ENCODE measurements at regions not wholly inside any gene's neighbourhood (a gene's known extent, or its start where the extent isn't known, plus 50 kb on each side); places are given as distances from the start of the nearest gene placed in this dataset.
"Not testable (repeated sequence)": the region's sequence is repeated elsewhere in the genome, so short reads cannot be mapped to it uniquely, and the experiment has no call there.

DNA sequence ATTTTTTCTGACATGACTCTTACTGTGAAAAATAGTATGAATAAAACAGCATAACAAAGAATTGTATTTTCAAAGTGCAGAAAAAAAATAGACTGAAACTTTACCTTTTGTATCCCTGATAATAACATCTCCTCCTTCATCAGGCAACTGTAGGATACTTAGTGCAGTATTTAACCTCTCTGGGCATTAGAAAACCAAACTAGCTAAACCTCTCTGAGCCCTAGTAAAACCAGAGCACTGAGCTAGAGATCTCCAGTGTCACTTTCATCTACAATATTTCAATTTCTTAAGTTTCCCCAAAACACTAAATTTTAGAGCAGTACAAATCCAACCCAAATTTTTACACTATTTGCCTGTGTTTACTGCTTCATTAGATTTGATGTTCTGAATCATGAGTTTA, 594.0 kb upstream of the LINC00305 start:
- TF ChIP-seq EZH2 (IDR thresholded peaks at IDR 0.05; ENCODE audit: low read length): no peak
- TF ChIP-seq, protein P1, sequence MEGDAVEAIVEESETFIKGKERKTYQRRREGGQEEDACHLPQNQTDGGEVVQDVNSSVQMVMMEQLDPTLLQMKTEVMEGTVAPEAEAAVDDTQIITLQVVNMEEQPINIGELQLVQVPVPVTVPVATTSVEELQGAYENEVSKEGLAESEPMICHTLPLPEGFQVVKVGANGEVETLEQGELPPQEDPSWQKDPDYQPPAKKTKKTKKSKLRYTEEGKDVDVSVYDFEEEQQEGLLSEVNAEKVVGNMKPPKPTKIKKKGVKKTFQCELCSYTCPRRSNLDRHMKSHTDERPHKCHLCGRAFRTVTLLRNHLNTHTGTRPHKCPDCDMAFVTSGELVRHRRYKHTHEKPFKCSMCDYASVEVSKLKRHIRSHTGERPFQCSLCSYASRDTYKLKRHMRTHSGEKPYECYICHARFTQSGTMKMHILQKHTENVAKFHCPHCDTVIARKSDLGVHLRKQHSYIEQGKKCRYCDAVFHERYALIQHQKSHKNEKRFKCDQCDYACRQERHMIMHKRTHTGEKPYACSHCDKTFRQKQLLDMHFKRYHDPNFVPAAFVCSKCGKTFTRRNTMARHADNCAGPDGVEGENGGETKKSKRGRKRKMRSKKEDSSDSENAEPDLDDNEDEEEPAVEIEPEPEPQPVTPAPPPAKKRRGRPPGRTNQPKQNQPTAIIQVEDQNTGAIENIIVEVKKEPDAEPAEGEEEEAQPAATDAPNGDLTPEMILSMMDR (optimal IDR thresholded peaks at IDR 0.05 in 1 of 3, IDR thresholded peaks at IDR 0.05 in 1 of 3, conservative IDR thresholded peaks at IDR 0.05 in 1 of 3; ENCODE audit: extremely low read depth in 1 of 3, insufficient read depth in 2 of 3, low read length in 3 of 3): no peak
- Histone ChIP-seq H3K4me1 (ENCODE audit: control insufficient read depth, extremely low read depth, insufficient read depth, low read length) (no peaks in the 10 kb centered on the region), H3K27me3 (ENCODE audit: control insufficient read depth, extremely low read depth, insufficient read depth, low read length) (no peaks in the 10 kb centered on the region), H3K9ac (ENCODE audit: control insufficient read depth, extremely low read depth, insufficient read depth, low read length) (no peak overlapping the region), H3K36me3 (ENCODE audit: control insufficient read depth in 2 of 2, extremely low read depth in 1 of 2, insufficient read depth in 2 of 2, low read length in 2 of 2) (no peaks in the 10 kb centered on the region), H3K79me2 (ENCODE audit: control insufficient read depth, insufficient read depth, low read length) (no peaks in the 10 kb centered on the region), H3K4me3 (ENCODE audit: control insufficient read depth in 2 of 3, extremely low read depth in 1 of 3, insufficient read depth in 2 of 3, low read depth in 1 of 3, low read length in 3 of 3) (no peak overlapping the region), H2AFZ (ENCODE audit: control insufficient read depth, low read length) (no peak overlapping the region), H3K4me2 (ENCODE audit: control insufficient read depth, extremely low read depth, insufficient read depth, low read depth, low read length) (no peak overlapping the region), H3K27ac (ENCODE audit: control insufficient read depth, insufficient read depth, low read length) (no peak overlapping the region), H4K20me1 (ENCODE audit: control insufficient read depth, extremely low read depth, insufficient read depth, low read length) (no peaks in the 10 kb centered on the region), H3K9me1 (ENCODE audit: control insufficient read depth, extremely low read depth, insufficient read depth, low read length) (no peaks in the 10 kb centered on the region), H3K9me3 (ENCODE audit: control insufficient read depth, low read depth, low read length) (no peaks in the 10 kb centered on the region)
- no peak for DNase-seq (ENCODE audit: low read depth, low spot score)
- dilution Hi-C loops (cut with MboI; ENCODE audit: extremely low pct_ligation_motif_present, low sequenced_read_pairs): no loop called here
- no peak for FAIRE-seq

DNA sequence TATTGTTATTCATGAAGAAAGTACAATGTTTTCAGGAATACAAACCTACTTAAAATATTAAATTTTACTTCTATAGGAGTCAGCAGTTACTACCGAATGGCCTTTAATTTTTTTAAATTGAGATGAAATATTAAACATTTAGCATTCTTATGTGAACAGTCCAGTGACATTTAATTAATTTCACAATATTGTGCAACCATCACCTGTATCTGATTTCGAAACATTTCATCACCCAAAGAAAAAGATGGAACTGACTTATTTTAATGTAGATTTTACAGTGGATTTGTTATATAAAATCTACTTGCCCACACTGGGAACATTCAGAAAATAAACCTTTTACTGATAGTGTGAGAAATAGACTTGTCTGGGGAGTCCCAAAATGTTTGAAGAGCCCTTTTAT, 585.2 kb upstream of the LINC00305 start:
- no peaks in the 10 kb centered on the region for H4K20me1 ChIP-seq (ENCODE audit: control insufficient read depth, extremely low read depth, insufficient read depth, low read length)
- H3K27me3 ChIP-seq (ENCODE audit: control insufficient read depth, extremely low read depth, insufficient read depth, low read length): no peaks in the 10 kb centered on the region
- H3K9me3 ChIP-seq (ENCODE audit: control insufficient read depth, low read depth, low read length): no peaks in the 10 kb centered on the region
- H3K36me3 ChIP-seq (ENCODE audit: control insufficient read depth in 2 of 2, extremely low read depth in 1 of 2, insufficient read depth in 2 of 2, low read length in 2 of 2): no peaks in the 10 kb centered on the region
- no peaks in the 10 kb centered on the region for H3K79me2 ChIP-seq (ENCODE audit: control insufficient read depth, insufficient read depth, low read length)
- dilution Hi-C loops (cut with MboI; ENCODE audit: extremely low pct_ligation_motif_present, low sequenced_read_pairs): no loop called here
- no peak overlapping the region for H3K4me3 ChIP-seq (ENCODE audit: control insufficient read depth in 2 of 3, extremely low read depth in 1 of 3, insufficient read depth in 2 of 3, low read depth in 1 of 3, low read length in 3 of 3)
- H2AFZ ChIP-seq (ENCODE audit: control insufficient read depth, low read length): no peak overlapping the region
- no peak overlapping the region for H3K9ac ChIP-seq (ENCODE audit: control insufficient read depth, extremely low read depth, insufficient read depth, low read length)
- TF ChIP-seq EZH2 (IDR thresholded peaks at IDR 0.05; ENCODE audit: low read length): no peak
- TF ChIP-seq, protein P1 (optimal IDR thresholded peaks at IDR 0.05 in 1 of 3, IDR thresholded peaks at IDR 0.05 in 1 of 3, conservative IDR thresholded peaks at IDR 0.05 in 1 of 3; ENCODE audit: extremely low read depth in 1 of 3, insufficient read depth in 2 of 3, low read length in 3 of 3): no peak
- H3K9me1 ChIP-seq (ENCODE audit: control insufficient read depth, extremely low read depth, insufficient read depth, low read length): no peaks in the 10 kb centered on the region
- no peak overlapping the region for H3K4me2 ChIP-seq (ENCODE audit: control insufficient read depth, extremely low read depth, insufficient read depth, low read depth, low read length)
- DNase-seq (ENCODE audit: low read depth, low spot score): no peak
- H3K4me1 ChIP-seq (ENCODE audit: control insufficient read depth, extremely low read depth, insufficient read depth, low read length): no peaks in the 10 kb centered on the region
- FAIRE-seq: no peak
- H3K27ac ChIP-seq (ENCODE audit: control insufficient read depth, insufficient read depth, low read length): no peak overlapping the region

DNA sequence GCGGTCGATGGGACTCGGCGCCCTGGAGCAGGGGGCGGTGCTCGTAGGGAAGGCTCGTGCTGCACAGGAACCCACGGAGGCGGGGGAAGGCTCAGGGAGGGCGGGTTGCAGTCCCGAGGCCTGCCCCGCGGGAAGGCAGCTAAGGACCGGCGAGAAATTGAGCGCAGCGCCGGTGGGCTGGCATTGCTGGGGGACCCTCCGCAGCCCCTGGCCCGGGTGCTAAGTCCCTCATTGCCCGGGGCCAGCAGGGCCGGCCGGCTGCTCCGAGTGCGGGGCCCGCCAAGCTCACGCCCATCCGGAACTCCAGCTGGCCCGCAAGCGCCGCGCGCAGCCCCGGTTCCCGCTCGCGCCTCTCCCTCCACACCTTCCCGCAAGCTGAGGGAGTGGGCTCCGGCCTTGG, 576.8 kb upstream of the LINC00305 start:
- H3K9ac ChIP-seq (ENCODE audit: control insufficient read depth, extremely low read depth, insufficient read depth, low read length); H3K4me3 ChIP-seq (ENCODE audit: control insufficient read depth in 2 of 3, extremely low read depth in 1 of 3, insufficient read depth in 2 of 3, low read depth in 1 of 3, low read length in 3 of 3); FAIRE-seq; H3K36me3 ChIP-seq (ENCODE audit: control insufficient read depth in 2 of 2, extremely low read depth in 1 of 2, insufficient read depth in 2 of 2, low read length in 2 of 2); dilution Hi-C loops (cut with MboI; ENCODE audit: extremely low pct_ligation_motif_present, low sequenced_read_pairs); H3K79me2 ChIP-seq (ENCODE audit: control insufficient read depth, insufficient read depth, low read length); H3K4me1 ChIP-seq (ENCODE audit: control insufficient read depth, extremely low read depth, insufficient read depth, low read length); H3K27me3 ChIP-seq (ENCODE audit: control insufficient read depth, extremely low read depth, insufficient read depth, low read length); H3K9me3 ChIP-seq (ENCODE audit: control insufficient read depth, low read depth, low read length); DNase-seq (ENCODE audit: low read depth, low spot score); H3K4me2 ChIP-seq (ENCODE audit: control insufficient read depth, extremely low read depth, insufficient read depth, low read depth, low read length); H2AFZ ChIP-seq (ENCODE audit: control insufficient read depth, low read length); H4K20me1 ChIP-seq (ENCODE audit: control insufficient read depth, extremely low read depth, insufficient read depth, low read length); H3K9me1 ChIP-seq (ENCODE audit: control insufficient read depth, extremely low read depth, insufficient read depth, low read length); H3K27ac ChIP-seq (ENCODE audit: control insufficient read depth, insufficient read depth, low read length): not testable (repeated sequence)

All from keratinocyte (primary cell).